Right kidney (tissue), 1 donor: ENCODE measurements at regions not wholly inside any gene's neighbourhood (a gene's known extent, or its start where the extent isn't known, plus 50 kb on each side); places are given as distances from the start of the nearest gene placed in this dataset.

ENCODE experiments used
- DNase-seq: peaks from one replicate; pipeline ENCODE4 v3.0.0-alpha.2; 2016

DNA sequence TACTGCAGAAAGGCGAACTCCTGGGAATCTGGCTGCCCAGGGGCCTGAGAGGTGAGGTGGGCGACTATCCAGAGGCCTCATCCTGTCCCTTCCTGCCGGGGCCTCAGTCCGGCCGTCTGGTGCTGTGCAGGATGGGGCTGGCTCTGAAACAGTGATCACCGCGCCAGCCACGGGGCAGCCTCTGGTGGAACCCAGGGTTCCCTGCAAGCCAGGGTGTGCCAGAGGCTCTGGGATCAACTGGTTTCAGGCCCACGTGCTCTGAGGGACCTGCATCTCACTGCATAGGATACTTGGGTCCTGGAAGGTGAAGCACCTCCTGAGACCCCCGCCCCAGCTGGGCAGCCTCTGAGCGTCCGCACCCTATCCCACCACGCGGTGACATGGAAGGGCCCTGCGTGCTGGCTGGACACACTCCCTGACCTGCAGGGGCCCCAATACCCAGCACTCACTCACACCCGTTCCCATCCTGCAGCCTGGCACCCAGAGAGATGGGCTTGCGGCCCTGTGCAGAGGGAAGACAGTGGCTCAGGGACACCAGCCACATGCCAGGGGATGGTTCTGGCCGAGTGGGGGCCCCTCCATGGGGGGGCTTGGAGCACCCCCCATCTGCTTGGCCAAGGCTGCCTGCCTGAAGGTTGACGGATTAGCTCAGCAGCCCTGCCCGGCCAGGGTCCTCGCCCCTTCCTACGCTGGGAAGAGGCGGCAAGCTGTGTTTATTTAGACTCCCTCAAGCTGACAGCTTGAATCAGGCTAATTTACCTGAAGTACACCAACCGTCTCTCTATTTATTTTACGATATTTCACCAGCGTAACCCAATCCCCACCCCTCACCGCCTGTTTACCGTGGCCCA is 64.3 kb upstream of the TTC34 start:
- DNase-seq: no peak

DNA sequence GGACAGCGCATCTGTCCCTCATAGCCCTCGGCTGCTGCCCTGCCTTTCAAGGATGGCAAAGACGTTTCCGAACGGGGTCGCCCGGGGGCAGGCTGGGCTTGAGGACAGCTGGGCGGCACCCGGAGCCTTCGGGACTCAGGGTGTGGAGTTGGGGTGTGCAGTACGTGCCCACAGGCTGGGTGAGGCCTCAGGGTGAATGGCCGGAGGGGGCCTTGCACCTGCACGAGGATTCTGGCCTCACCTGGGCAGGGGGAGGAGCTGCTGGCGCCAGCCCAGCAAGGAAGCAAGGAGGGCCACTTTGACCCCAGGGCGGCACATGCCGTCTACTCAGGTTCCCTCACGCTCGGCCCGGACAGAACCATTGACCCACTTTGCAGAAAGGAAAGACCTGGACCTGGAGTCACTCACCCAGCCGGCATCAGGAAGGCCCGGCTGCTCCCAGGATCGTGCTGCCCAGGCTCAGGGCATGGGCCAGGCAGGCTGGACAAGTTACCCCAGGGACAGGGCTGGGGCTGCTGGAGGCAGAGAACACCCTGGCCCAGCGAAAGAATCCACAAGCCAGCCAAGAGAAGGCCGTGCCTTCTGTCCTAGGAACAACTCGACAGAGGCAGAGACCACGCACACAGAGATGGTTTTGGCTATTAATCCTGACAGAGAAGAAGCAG is 65.1 kb upstream of the TTC34 start:
- DNase-seq: no peak

DNA sequence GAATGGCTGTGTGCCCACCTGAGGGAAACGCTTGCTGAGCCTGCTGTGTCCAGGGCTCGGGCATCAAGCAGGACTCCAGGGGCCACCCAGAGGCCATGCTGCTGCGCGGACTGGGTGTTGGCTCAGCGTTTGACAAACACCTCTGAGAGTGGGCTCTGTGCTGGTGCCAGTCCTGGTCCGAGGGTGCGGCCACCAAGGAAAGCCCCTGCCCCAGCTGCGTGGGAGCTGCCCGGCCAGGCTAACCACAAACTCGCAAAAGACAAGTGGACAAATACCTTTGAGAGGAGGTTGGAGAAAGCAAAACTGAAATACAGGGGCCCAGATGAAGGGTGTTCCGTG is 65.6 kb upstream of the TTC34 start:
- DNase-seq: no peak

DNA sequence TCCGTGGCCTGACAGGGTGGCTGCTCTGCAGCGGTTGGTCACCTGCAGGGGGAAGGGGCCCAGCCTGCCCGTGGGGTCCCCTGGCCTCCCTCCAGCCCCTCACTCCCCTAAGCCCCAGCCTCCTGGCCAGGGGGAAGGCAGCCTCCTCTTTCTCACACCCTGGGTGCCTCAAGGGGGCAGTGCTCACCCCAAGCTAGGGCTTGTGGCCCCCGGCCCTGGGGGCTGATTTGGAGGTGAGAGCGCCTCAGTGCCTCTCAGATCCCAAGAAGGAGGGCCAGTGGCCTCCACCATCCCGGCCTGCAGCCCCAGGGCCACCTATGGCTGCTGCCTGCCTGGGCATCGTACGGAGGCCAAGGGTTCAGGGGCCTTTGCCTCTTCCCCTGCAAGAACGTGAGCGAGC is 66.4 kb upstream of the TTC34 start:
- no peak for DNase-seq

DNA sequence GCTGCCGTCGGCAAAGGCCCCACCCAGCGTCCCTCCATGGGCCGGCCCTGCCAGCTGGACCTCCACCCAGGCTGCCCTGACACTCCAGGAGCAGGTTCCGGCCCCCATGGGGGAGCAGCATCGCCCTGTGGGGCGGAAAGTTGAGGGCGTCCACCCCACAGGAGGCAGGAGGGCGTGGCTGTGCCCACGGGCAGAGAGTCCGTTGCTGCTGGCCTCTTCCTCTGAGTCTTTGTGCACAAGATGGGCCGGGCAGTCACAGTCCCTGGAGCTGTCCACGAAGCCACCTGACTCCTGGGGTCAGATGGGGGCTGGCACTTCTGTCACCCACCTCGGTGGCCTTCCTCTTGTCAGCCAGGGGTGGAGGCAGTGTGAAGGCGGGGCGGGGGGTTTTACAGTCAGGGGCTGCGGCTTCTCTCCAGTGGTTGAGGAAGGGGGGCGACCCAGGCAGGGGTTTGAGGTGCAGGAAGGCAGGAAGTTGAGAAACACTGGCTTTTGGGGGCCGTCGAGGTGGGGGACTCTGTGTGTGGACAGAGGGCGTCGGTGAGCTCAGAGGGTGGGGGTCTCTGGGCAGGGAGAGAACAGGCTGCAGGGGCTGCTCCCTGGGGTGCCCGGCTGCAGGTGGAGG is 67.2 kb upstream of the TTC34 start:
- no peak for DNase-seq

DNA sequence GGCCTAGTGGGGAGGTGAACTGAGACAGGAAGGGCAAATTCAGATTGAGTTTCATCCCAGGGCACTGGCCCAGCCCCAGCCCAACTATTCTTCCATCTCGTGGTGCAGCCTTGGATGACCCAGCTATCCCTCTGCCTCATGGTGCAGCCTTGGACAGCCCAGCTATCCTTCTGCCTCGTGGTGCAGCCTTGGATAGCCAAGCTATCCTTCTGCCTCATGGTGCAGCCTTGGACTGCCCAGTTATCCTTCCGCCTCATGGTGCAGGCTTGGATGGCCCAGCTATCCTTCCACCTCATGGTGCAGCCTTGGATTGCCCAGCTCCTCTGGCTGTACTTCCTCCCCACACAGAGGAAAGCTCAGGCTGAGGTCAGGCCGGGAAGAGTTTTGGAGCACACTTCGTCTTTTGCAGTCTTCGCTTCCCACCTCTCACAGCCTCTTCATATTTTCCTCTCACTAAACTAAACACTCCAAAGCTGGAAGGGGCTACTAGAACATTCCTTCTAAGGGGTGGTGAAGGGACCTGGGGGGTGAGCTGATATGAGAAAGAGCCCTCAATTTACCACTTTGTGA is 69.8 kb upstream of the TTC34 start:
- no peak for DNase-seq

DNA sequence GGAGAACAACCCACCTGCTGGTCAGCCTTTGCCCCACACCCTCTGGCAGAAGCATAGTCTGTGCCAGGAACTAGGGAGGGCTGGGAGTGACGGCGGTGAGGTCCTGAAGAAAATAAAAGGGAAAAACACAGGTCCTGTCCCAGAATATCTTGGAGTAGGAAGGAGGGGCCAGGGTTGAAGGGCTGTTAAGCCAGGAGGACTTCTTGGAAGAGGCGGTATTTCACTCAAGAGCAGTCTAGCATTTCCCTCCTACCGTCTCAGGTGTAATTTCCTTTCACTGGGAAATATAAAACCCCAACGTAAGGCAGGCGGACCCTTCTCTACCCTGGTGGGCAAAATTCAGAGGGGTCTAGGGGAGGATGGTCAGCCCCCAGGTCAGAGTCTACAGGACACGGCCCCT is 72.7 kb upstream of the TTC34 start:
- no peak for DNase-seq

DNA sequence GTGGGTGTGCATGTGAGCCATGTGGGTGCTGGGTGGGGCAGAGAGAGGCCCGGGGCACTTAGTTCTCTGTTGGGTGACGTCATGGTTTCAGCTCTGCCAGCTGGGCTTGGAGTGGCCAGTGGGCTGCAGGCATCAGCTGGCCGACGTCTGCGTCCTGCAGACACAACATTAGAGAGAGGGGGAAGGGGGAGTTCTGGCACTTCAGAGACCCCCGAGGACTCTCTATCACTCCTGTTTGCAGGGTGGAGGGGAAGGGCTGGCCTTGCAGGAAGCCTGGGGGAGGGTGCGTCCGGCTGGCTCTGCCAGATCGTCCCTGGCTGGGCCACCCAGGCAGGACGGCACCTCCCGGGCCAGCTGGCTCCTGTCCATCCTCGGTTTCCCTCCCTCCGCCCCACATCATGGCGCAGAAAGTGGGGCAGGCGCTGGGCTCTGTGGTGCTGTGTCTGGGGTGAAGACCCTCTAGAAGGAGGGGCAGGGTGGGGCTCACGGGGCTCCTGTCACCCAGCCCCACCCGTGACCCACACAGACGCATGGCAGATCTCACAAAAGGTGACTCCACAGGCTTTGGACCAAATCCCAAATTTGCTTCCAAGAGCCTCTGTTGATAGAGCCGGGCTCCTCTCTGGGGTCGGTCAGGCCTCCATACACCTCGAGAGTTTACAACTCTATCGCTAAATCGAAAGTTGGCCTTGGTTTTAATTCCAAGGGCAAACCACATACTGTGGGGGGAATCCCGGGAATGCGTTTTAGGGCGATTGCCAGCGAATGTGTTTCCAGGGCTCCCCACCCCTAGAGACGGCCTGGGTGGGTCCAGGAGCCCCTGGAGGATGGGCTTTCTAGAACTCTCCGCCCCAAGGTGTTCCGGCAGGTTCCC is 73.4 kb upstream of the TTC34 start:
- no peak for DNase-seq

DNA sequence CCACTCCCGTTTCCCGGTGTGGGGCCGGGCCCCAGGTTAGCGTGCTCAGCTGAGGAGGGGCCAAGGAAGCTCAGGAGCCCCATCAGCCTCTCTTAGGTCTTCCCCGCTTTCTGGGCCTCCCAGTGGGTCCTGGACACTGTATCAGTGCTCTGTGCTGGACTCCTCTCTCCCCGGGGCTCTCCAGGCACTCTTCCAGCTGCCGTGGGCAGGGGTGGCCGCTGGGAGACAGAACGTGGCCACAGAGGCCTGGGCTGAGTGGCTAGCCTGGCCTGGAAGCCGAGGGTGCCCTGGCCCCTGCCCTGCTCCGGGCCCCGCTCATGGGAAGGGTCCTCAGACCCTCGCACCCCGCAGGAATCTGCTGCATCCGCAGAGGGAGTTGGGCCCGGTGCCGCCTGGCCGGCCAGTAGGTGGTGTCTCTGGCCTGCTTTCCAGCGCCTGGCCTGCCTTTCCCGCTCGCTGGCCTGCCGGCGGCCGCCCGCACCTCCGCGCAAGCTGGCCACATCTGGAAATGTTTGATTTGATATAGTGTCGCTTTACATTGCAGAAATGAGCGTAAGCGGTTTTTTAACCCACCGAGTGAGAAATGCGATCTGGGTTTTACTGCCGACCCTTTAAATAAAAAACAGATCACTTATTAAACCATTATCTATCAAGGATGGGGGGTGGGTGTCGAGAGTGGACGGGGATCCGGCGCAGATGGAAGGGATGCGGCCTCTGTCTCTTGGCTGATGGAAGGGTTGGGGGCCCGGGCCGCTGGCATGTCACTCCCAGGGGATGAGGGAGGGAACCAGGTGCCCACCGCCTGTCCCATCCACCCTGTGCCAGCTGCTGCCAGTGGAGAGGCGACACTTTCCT is 74.4 kb upstream of the TTC34 start:
- DNase-seq: peak; percentile 71

DNA sequence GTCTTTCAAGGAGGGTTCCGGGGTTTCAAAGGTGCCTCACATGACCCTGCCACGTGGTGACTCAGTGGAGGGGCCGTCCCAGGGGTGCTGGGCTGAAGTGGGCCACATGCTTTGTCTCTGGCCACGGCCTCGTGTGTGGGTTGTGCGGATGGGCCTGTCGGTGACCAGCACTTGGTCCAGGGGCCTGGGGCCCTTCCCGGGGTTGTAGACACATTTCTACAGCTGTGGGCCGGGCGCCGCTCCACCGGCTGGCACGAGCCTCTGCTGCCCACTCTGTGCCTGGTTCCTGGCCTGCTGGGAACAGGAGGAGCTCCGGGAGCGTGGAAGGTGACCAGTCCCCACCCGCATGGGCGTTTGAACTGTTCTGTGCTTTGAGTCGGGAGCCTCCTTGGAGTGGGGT is 75.4 kb upstream of the TTC34 start:
- DNase-seq: no peak

DNA sequence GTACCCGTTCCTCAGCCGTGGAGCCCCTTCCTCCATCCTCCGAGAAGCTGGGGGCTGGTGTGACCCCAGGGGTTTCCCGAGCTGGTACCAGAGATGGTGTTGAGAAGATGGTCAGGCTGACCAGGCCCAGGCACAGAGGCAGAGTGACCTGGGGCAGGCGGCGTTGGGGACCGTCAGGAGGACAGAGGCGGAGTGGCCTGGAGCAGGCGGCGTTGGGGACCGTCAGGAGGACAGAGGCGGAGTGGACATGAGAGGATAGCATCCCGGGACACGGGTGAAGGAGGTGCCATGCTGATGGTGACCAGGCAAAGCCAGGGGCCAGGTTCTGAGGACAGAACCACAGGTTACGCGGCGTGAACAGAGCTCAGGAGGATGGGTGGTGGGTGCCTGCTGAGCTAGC is 75.9 kb upstream of the TTC34 start:
- DNase-seq: no peak

DNA sequence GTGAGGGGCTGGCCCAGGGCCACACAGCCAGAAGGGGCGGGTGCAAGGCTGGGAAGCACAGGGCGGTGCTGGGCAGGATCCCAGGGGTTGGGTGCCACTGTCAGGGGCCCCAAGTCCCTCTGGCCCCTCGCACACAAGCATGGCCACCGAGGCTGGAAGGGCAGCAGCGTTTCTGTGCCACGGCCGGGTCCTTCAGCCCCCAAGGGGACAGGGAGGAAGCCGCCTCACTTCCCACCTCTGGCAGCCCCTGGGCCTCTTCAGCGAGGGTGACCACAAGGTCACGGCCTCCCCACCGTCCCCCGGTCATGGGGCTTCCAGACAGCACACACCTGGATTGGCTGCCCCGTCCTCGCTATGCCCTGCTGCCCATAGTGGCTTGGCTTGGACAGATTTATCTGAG is 77.1 kb upstream of the TTC34 start:
- DNase-seq: no peak

DNA sequence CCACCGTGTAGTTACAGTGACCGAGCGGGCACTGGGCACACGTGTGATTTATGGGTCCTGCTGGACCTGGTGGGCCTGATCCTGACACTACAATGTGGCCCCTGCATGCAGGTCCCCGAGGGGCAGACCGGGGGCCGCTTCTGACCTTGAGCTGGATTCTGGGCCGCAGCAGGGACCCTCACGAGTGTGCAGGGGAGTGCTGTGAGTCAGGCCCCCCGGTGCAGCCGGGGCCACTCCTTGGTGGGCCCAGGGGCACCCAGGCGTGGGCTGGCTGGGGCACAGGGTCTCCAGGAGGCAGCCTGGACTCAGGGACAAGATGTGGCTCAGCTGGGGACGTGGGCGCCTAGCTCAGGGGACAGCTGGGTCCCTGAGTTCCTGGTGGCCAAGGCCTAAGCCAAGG is 77.5 kb upstream of the TTC34 start:
- no peak for DNase-seq

DNA sequence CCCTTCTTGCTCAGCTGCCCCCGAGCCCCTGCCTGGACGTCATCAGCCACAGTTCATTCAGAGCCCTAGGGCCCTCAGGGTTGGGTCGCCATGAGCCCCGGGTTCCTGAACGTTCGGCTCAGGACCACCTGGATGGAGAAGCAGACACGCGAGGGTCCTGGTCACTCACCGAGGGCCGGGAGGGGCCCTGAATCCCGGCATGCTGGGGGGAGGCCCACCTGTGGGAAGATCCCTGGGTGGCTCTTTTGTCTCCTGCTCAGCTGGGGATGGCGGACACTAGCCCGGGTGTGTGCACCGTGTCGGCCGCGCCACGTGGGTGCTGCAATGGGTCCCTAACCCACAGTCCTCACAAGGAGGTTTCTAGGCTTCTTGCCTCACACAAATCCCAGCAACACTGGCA is 78.1 kb upstream of the TTC34 start:
- DNase-seq: no peak

DNA sequence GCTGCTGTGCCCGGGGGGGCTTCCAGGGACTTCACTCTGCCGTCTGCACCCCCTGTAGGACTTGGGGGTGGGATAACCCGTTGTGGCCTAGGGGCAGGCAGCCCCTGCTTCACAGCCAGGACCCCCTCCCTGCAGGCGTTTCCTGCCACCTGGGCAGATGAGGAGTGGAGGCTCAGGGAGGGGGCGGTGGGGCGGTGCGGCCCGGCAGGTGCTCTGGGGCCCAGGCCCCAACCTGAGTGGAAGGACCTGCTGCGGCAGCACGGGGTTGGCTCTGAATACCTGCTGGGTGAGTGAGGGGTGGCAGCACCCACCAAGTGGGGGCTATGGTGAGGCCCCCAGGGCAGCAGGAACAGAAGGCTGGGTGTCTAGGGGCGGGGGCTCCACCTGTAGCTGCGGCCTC is 78.6 kb upstream of the TTC34 start:
- no peak for DNase-seq

DNA sequence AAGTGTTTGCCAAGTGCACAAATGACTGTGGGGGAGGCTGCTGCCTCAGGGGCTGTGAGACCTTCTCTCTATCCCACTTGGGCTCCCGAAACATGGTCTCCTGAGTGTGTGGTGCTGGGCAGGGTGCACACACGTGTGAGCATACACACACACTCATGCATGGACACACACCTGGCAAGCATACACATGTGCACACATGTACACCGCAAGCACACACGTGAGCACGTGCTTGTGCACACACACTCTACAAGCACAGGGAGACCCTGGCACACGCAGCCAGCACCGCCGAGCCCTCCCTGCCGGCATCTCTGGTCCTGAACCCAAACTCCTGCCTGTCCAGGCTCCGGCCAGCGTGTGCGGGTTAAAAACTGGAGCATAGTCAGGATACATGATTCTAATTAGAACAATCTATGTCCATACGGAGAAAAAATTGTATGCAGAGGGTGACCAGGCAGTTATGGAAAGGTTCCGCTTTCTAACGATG is 79.4 kb upstream of the TTC34 start:
- DNase-seq: no peak

DNA sequence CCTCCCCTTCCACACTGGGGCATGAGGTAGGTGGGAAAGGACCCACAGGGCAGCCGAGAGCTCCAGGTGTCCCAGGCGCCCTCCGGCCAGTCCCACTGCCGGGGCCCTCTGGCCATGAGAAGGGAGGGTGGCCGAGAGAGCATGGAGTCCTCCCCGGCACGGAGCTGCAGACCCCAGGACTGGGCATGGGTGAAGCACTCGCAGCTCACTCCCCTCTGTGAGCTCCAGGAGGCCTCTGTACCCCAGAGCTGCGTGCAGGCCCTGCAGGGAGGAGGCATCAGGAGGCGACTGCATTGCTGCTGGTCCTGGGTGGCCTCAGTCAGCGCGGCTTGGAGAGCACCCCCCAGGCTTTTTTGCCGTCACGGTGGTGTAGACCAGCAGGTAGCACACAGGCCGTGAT is 80.1 kb upstream of the TTC34 start:
- no peak for DNase-seq

DNA sequence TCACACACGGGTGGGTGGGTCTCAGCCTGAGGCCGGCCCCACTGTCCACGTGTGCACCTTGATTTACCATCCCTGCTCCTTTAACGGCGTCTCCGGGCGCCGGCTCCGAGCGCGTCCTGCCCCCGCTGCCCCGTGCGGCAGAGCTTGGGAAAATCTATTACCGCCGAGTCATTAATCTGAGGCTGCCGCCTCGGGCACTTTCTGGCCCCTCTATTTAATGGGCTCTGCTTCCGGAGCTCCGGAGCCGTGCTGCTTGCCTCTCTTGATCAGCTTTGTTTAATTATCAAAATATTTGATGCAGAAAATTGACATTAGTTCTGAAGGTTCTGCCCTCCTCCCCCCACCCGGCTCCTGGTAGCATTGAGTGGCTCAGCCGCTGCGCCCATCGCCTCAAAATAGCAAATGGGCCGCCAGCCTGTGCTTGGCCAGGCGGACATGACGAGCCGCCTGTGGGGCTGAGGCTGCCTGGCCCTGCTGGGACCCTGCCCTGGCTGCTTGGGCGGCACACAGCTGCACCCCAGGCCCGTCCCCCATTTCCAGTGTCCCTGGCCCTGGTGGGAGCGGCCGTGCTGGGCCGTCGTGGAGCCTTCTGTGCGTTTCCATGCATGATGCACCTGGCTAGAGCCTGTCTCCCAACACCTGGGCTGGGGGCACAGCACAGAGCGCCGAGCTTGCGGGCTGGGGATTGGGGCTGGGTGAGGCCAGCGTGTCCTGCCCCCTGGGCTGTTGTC is 81.6 kb upstream of the TTC34 start:
- DNase-seq: peak; percentile 63

DNA sequence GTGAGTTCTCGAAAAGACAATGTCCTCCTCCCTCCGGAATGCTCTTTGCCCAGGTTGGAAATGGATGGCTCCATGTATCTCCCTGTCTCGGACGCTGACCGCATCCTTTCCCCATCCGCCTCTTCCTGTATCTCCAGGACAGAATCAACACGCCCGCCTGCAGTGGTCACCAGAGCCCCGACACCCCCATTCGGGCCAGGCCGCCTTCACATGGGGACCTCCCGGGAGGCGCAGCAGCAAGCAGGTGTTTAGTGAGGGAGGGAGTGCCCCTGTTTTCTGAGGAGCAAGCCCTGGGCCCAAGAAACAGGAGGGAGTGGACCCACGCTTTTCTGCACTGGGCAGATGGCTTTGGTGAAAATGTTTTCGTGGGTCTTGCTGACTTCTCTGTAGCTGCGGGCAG is 83.5 kb upstream of the TTC34 start:
- no peak for DNase-seq

DNA sequence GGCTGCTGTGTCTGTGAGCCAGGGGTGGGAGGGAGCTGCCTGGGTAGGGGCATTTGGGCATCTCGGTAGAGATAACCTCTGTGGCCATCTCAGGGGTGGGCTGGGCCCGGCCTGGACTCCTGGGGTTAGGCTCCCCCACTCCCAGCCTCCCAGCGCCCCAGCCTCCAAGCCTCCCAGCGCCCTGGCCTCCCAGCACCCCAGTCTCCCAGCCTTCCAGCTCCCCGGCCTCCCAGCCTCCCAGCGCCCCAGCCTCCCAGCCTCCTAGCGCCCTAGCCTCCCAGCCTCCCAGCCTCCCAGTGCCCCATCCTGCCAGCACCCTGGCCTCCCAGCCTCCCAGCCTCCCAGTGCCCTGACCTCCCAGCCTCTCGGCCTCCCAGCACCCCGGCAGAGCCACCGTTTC is 85.1 kb upstream of the TTC34 start:
- DNase-seq: no peak
